H1 (cell line): ENCODE measurements at regions not wholly inside any gene's neighbourhood (a gene's known extent, or its start where the extent isn't known, plus 50 kb on each side); places are given as distances from the start of the nearest gene placed in this dataset.

Experiments used
- BRCA1 ChIP-seq: IDR thresholded peaks from 2 replicates; pipeline ENCODE4 v1.6.1; 2012; ENCODE audit warnings: low read depth, low read length, improper control_type of control experiment
- CHD7 ChIP-seq: fragments of 300-600 bp; sonication (generic); IDR thresholded peaks from 2 replicates; pipeline ENCODE4 v1.7.1; 2012; ENCODE audit warnings: low read length, moderate library complexity, mild to moderate bottlenecking, inconsistent platforms; ENCODE audit not compliant: insufficient replicate concordance
- EZH2 ChIP-seq: fragments of 200-600 bp; sonication (generic); IDR thresholded peaks from 2 replicates; pipeline ENCODE4 v1.7.1; 2012; ENCODE audit warnings: low read depth, mild to moderate bottlenecking, moderate library complexity, low read length, inconsistent platforms; ENCODE audit not compliant: severe bottlenecking
- GTF2F1 ChIP-seq: IDR thresholded peaks from 2 replicates; pipeline ENCODE4 v1.6.1; 2012; ENCODE audit warnings: low read depth, low read length, improper control_type of control experiment, borderline replicate concordance
- SAP30 ChIP-seq: fragments of 300-600 bp; sonication (generic); IDR thresholded peaks from 2 replicates; pipeline ENCODE4 v1.7.1; 2012; ENCODE audit warnings: low read length, moderate library complexity, mild to moderate bottlenecking, inconsistent platforms; ENCODE audit not compliant: insufficient read depth, insufficient replicate concordance
- SP1 ChIP-seq: IDR thresholded peaks from 2 replicates; pipeline ENCODE4 v1.6.1; 2011; ENCODE audit warnings: low read depth, low read length
- TF ChIP-seq, protein P1 (sequence below): IDR thresholded peaks from 2 replicates; pipeline ENCODE4 v1.6.1; 2012; ENCODE audit warnings: inconsistent platforms

GRCh38 chr4:137611998-137612700 lies 79.9 kb upstream of the PCDH18 start (continued):
- TF ChIP-seq BRCA1 (no peak), GTF2F1 (no peak), EZH2 (no peak), SP1 (no peak), SAP30 (no peak), CHD7 (no peak)
- TF ChIP-seq, protein P1, sequence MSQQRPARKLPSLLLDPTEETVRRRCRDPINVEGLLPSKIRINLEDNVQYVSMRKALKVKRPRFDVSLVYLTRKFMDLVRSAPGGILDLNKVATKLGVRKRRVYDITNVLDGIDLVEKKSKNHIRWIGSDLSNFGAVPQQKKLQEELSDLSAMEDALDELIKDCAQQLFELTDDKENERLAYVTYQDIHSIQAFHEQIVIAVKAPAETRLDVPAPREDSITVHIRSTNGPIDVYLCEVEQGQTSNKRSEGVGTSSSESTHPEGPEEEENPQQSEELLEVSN: no peak
